Left colon (tissue), 2 donors: ENCODE measurements at regions not wholly inside any gene's neighbourhood (a gene's known extent, or its start where the extent isn't known, plus 50 kb on each side); places are given as distances from the start of the nearest gene placed in this dataset.
"Not testable (repeated sequence)": the region's sequence is repeated elsewhere in the genome, so short reads cannot be mapped to it uniquely, and the experiment has no call there.

Source experiments
- ATAC-seq: fragments of 200-7000 bp; cut with Tn5 transposase; one replicate; pipeline ENCODE4 v1.9.1; 2020; ENCODE audit warnings: mild to moderate bottlenecking, moderate library complexity
- DNase-seq, 2 donors: peaks; one replicate each; pipeline ENCODE4 v3.0.0-alpha.2; 2020
- intact Hi-C, 2 donors: fragments of 100-400 bp; cut with DNase I in 1 of 2; cut with micrococcal nuclease in 1 of 2; formaldehyde crosslinking; loops; one replicate each; pipeline versions ENCODE4 v1.11.2 to v1.14.0; 2022; cut with DNase I, micrococcal nuclease
- donor health status: DM: no; HTN: no; CAD: no.
- donor health status: DM: yes; HTN: yes; CAD: no.

DNA sequence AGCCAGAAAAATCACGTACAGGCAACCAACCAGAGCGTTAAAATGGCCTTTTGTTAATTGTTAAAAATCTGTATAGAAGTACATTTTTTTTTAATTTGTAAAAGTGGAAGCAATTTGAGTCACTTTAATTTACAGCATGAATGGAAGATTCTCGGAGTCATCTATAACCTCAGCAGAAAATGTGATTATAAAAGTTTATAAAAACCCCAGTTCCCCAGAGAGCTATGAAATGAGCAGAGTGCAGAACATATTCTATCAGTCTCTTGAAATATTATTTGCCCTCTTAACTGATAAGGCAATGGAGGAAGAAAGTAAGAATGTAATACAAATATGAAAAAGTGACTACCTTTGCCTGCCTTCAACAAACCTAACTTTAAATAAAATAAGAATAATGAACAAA lies 224.7 kb downstream of the BCL2L11 start:
- ATAC-seq, intact Hi-C loops, DNase-seq: not testable (repeated sequence)

DNA sequence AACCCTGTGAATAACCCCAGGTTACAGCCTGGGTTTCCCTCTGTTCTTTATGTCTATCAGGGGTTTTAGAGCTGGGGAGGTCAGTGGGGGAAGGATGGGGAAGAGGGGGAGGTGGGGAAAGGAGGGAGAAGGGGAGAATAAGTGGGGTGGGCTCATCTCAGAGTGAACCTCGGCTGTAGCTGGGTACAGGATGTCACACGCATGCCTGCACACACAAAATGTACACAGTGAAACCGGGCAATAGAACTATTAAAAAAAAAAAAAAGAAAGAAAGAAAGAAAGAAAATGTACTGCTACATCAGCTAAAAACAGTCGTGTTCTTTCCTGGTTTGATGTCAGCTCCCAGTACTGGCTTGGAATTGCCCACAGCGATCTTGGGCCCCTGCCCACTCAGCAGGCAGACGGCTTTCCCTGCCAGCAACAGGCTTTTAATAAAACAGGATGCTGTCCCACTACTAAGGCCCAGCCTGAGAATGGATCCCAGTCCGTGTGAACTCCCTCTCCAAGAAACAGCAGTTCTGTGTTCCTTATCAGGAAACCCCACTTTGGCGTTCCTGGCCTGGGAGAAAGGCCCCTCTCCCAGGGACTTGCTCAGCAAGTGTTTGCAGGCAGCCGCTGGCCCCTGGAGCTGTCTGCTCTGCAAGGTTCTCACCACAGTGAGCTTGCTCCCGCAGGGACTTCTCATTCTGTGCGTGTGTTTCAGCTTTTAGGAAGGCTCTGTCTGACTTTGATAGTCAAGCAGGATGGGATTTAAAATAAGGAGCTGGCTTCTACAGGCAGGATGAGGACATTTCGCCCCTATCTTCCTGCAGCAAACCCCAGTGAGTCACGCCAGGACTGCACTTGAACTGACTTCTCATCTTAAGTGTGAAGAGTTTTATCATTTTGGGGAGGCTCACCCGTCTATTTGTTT lies 225.6 kb downstream of the BCL2L11 start:
- ATAC-seq, intact Hi-C loops: not testable (repeated sequence)
- DNase-seq = peak in 1 of 2 donors; percentile 6

DNA sequence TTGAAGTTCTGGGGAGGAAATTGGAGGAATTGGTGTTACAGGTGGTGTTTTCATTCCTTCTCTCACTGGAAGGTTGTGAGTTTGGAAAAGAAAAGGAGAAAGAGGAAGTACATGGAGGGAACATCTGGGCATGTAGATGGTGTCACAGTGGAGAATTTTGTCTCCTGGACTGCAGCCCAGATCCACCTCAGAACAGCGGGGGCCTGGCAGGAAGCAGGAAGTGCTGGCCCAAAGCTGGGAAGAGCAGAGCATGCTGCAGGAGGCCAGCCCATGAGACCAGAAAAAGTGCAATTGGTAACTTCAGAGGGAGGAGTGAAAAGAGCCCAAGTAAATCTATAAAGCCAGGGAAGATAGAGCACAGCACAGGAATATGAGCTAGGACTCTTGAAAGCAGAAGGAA lies 227.0 kb downstream of the BCL2L11 start:
- intact Hi-C loops, DNase-seq: not testable (repeated sequence)
- ATAC-seq = peak; percentile 32

DNA sequence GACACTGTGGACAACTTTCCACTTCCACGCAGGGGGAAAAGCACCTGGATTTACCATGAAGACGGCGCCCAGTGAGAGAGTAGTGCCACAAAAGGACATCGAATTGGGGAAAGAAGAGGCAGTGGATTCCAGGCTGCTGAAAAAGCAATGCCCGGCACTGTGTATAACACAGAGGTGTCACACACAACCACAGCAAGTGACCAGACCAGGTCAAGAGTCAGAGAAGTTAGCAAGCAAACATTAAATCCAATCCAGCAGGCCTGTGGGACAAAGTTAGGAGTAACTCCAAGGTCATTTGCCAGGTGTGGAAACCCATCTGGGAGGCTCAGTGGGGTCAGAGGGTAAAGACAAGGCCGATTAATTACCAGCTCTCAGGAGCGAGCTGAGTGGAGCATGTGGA lies 227.6 kb downstream of the BCL2L11 start:
- ATAC-seq, intact Hi-C loops, DNase-seq: not testable (repeated sequence)

GRCh38 chr2:111355022-111355817 lies 234.5 kb downstream of the BCL2L11 start:
- intact Hi-C loops, ATAC-seq, DNase-seq: not testable (repeated sequence)

DNA sequence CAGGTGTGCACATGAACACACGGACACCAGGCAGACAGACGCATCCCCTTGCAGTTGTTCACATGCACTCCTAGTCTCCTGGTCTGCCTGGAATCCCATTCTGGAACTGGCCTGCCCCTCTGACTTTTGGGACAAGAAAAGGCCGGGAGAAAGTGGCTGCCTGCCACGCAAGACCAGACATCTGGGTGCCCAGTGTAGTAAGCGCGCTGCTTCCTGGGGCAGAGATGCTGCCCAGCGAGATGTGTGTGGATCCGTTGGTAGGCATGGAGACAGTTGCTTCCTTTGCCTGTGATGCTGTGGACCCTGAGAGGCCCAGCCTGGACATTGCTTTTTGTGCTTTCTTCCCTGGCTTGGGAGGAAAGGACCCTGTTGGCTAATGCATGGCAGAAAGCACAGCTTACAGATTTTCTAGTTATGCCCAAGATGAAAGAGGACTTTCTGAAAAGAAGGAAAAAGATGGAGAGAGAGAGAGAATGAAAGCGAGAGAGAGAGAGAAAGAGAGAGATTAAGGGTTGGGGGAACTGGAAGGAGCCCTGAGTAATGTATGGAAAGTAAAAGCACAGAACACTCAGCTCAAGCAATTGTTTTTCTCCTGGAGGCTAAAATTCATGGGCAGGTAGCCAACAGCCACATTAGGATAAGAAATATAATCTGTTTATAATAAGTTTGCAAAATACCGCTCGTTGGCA lies 235.3 kb downstream of the BCL2L11 start:
- ATAC-seq, DNase-seq, intact Hi-C loops: not testable (repeated sequence)

DNA sequence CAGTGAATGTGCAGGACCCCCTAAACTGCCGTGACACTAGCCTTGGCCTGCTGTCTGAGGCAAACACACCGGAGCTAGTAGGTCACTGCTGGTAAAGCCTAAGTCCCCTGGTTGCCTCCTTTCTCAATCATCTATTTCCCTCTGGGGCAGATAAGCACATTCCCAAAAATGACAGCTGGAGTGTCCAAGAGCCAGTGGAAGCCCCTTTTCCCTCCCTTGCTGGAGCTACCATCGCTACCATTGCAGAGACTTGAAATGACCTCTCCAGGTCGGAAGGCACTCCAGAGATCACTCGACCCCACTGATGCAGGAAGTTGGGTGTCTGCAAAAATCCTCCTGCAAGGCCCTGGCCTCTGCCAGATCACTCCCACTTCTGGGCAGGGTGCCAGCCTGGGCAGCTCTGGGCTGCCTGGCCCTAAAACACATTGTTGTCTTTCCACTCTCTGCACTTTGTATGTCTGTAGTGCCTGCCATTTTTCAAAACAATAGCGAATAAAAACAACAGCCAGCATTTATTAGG lies 235.9 kb downstream of the BCL2L11 start:
- DNase-seq (peak; percentile 87 to 89), ATAC-seq (peak; percentile 99)
- intact Hi-C loops = not testable (repeated sequence)

DNA sequence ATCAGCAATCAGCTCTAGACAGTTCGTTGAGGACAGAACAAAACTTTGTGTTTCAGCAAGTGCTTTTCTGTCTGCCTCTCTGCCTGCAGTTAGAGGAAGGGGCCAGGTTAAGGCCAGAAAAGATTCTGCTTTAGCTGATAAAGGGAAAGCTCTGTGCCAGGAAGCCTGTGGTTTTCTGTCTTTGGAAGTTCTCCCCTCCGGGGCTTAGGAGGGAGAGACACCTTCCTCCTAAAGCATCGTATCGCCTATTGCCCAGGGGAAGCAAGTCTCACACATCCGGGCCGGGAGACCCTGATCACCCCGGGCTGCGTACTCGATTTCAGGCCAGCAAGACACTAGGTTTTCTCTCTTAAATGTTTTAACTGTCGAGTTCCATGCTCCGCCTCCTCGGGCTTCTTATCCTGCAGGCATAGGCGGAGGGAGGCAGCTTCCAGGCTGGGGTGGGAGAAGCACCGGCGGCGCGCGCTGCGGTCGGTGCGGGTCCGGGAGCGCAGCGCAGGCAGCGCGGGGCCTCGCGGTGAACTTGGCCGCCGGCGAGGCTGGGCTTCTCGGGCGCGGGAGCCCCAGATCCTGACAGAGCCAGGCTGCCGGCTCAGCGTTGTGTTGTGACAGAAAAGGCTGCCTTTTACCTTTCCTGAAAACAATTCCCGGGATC lies 245.4 kb downstream of the BCL2L11 start:
- intact Hi-C loops = not testable (repeated sequence)
- DNase-seq (peak; percentile 24 to 30), ATAC-seq (peak; percentile 90)

- DNase-seq, intact Hi-C loops: not testable (repeated sequence)
- peak; percentile 53 for ATAC-seq
Observed at GRCh38 chr2:111366641-111367029, 245.9 kb downstream of the BCL2L11 start.

DNA sequence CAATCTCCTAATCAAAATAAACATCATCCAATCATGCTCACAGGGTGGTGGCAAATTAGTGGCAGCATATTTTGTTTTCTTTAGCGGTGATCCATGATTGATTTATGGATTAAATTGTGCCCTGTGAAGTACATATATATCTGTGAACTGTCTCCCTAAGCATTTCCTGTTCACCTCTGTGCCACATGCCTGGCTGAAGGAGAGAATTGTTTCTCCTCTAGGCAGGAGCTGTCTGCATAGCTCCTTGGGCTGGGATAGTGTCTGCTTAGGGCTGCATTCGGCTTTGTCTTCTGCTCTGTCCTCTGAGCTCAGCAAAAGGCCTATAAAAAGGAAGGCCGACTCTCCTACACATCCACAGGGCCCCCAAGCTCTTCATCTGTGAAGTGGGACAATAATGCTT lies 246.4 kb downstream of the BCL2L11 start:
- ATAC-seq = peak; percentile 75
- DNase-seq, intact Hi-C loops: not testable (repeated sequence)

DNA sequence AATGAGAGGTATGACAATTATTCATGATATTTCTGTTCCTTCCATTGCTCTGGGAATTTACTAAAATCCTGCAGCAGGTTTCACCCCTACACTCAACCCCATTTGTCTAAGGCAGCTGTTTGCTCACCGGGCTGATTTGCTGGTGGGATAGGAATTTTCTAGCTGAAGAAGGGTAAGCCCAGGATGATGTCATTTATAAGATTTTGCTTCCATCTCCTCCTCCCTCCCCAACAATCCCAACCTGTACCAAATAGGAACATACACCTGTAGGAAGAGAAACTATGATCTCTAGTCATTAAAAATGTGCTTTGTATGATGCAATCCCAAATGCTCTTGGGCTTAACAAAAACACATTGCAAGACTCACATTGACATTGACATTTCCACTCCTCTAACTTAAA lies 247.2 kb downstream of the BCL2L11 start:
- ATAC-seq, DNase-seq, intact Hi-C loops: not testable (repeated sequence)

GRCh38 chr2:111368288-111368687 lies 247.6 kb downstream of the BCL2L11 start:
- intact Hi-C loops, DNase-seq: not testable (repeated sequence)

DNA sequence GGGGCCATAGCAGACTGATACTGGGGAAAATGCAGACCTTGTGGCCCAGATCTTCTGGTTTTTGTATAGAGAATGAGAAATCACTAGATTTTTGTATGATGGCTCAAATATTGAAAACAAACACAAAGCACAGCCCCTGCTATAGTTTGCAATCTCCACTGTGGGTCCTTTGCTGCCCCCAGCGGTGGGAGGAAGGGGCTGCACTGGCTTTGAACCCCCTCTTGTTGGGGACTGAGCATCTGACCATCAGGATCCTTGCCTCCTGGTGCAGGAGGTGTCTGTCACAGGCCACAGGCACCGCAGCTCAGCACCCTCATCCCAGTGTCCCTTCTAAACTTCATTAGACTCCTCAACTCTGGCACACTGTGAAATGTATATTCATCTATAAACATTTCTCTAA lies 252.3 kb downstream of the BCL2L11 start:
- ATAC-seq = peak; percentile 29
- DNase-seq, intact Hi-C loops: not testable (repeated sequence)

More at GRCh38 chr2:111368288-111368687, 247.6 kb downstream of the BCL2L11 start:
- ATAC-seq = not testable (repeated sequence)

DNA sequence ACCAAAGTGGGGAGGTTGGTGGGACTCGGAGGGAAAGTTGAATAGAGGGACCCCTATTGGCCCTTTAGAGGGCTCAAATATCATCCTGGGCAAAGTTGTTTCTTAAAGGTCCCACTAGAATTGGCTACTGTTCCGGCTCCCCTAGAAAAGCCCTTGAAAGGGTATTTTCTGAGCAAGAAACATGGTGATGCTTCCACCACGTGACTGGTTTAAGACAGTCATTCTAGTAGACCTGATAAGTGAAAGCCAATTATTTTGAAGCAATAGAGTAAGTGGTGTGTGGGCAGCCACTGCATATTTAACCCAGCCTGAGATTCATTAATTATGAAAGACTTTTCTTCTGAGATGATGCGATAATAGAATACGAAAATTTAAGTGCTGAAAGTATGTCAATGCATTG lies 253.3 kb downstream of the BCL2L11 start:
- DNase-seq, ATAC-seq, intact Hi-C loops: not testable (repeated sequence)

- intact Hi-C loops, ATAC-seq, DNase-seq: not testable (repeated sequence)
Observed at GRCh38 chr2:111374734-111375133, 254.0 kb downstream of the BCL2L11 start.

GRCh38 chr2:111375320-111375883 lies 254.7 kb downstream of the BCL2L11 start:
- DNase-seq, ATAC-seq, intact Hi-C loops: not testable (repeated sequence)

GRCh38 chr2:111376272-111376970 lies 255.7 kb downstream of the BCL2L11 start:
- ATAC-seq, intact Hi-C loops, DNase-seq: not testable (repeated sequence)
